Dedifferentiated amniotic fluid mesenchymal stem cell (primary cell): ENCODE measurements at regions not wholly inside any gene's neighbourhood (a gene's known extent, or its start where the extent isn't known, plus 50 kb on each side); places are given as distances from the start of the nearest gene placed in this dataset.
"Not testable (repeated sequence)": the region's sequence is repeated elsewhere in the genome, so short reads cannot be mapped to it uniquely, and the experiment has no call there.

Experiments used
- DNase-seq: peaks from one replicate; pipeline ENCODE4 v3.0.0-alpha.2; 2016; ENCODE audit errors: extremely low spot score

DNA sequence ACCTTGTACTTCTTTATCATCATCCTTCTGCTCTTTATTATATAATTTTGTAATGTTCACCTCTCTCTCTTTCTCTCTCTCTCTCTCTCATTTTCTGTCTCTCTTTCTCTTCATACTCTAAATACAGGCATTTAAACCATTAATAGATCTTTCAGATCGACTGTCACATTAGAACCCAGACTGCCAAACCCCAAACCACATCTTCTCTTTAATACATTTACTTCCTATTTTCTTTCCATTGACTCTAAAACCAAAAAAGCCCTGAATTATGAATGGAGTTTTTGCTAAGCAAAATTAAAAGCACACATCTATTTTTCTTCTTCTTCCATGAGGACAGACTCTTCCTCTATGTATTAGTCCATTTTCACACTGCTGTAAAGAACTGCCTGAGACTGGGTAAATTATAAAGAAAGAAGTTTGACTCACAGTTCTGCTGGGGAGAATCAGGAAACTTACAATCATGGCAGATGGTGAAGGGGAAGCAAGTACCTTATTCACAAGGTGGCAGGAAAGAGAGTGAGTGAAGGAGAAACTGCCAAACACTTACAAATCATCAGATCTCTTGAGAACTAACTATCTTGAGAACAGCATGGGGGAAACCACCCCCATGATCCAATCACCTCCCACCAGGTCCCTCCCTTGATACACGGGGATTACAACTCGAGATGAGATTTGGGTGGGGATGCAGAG lies 272.7 kb upstream of the MGMT start:
- no peak for DNase-seq

DNA sequence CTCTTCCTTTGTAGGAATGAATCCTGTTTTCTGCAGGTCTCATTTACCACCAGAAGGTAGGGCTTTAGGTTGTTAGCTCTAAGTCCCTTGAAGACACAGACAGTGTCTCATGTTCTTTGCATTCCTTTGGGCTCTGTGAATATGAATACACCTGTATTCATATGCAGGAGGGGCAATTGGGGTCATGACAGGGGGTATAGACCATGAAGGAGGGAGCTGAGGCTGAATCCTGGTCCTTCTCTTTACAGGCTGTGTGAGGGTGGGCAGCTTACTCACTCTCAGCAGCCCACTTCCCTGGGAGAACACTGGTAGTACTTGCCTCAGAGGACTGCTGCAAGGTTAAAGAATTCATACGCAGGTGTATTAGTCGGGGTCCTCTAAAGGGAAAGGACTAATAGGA lies 267.2 kb upstream of the MGMT start:
- DNase-seq = no peak

- DNase-seq = no peak
These were observed 263.2 kb upstream of the MGMT start for GRCh38 chr10:129203819-129204218.

GRCh38 chr10:129207297-129207696 lies 259.7 kb upstream of the MGMT start:
- DNase-seq = no peak

DNA sequence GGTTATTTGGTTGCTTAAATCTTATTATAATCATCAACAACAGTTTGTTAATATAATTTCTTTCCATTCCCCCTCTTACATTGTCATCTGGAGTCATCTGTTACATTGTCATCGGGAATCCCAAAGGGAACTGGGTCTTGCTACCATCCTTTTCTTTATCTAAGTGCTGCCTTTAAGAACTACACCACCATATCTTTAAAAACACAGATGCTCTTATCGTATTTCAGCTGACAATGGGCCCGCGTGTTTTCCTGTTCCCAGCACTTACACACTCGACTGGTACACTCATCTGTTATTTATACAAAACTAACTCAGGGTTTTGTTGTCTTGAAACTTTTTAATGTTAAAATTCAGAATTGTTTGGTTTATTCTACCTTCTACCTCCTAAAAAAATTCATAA lies 256.2 kb upstream of the MGMT start:
- DNase-seq = no peak

DNA sequence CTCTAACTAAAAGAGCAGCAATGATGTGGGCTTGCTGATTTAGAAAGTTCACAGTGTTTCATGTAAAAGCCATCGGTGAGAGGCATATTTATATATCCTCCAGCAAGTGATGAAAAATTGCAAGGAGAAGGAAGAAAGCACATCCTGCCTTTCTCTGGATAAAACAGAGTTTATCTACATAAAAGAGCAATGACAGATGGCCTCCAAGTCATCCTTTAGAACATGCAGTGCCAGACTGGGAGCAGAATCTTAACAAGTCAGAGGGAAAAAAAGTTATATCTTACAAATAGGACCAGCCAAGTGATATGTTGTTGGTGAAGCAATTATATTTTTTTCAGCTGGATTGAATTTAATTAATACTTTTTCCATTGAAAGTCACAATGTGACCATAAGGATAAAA lies 253.8 kb upstream of the MGMT start:
- no peak for DNase-seq

- not testable (repeated sequence) for DNase-seq
These were observed 253.0 kb upstream of the MGMT start for GRCh38 chr10:129213996-129214395.

DNA sequence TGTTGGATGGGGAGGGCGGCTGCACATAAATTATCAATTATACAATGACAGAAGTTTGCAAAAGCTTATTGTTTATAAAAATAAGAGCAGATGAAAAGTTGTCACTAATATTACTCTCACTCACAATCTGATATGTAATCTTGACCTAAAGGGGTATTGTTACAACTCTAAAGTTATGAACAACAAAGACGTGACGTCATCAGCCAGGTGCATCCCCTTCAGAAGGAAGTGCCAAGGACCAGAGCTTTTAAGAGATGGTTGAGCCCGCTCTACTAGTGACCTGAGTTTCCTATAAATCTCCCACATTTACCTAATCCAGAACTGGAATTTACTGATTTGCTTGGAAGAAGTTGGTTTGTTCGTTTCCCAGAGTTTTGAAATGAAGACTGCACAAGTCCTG lies 247.7 kb upstream of the MGMT start:
- DNase-seq = no peak

GRCh38 chr10:129222436-129222835 lies 244.6 kb upstream of the MGMT start:
- no peak for DNase-seq

GRCh38 chr10:129223363-129223762 lies 243.7 kb upstream of the MGMT start:
- DNase-seq = no peak

GRCh38 chr10:129224065-129224464 lies 243.0 kb upstream of the MGMT start:
- no peak for DNase-seq

GRCh38 chr10:129231821-129232220 lies 235.2 kb upstream of the MGMT start:
- no peak for DNase-seq

GRCh38 chr10:129233351-129234148 lies 233.5 kb upstream of the MGMT start:
- no peak for DNase-seq

DNA sequence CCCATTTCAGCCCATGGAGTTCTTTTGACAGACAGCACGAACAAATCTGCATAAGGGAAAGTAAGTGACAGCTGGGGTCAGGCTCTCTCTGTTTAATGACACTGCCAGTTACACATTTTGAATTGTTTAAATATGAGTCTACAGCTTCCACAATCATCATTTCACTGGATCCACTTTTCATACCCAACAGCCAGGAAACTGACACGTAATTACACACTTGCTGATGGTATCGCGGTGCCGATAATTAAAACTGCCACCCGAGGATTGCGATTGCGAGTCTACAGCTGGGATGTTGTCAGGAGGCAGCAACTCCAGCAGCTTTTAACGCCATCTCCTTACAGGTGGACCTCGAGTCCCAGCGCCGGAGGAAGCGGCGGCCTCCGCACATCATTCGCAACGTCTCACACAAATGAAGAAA lies 230.8 kb upstream of the MGMT start:
- DNase-seq = no peak

DNA sequence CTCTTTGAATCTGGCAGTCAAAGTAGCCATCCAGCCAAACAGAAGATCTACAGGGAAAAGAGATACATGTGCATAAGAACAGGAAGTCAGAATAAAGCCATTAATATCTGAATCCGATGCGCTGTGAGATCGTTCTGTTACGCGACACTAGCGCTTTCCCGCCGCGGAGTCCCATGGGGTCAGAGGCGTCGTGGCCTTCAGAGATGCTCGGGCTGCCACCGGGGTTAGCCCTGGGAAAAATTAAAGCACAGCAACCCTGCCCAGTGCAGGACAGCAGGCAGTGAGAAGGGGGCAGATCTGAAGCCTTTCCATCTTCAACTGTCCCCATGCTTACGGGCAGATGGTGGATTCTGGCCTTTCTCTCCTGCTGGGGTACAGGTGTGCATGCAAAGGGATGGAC lies 225.6 kb upstream of the MGMT start:
- DNase-seq = no peak

DNA sequence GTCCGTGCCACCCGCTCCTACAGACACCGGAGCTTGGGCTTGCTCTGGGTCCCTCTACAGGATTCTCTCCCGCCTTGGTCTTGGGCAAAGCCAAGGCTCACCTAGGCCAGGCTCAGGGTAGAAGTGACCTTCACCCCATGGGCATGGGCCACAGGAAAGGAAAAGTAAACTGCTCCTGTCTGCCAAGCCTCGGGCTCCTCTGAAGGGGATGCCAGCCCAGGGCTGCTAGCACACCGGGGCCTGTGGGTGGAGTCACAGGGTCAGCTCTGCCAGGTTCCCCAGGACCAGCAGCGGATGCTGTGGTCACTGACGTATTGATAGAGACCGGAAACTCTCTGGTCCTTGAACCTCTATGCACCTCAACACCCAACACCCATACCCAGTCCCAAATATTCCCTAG lies 222.7 kb upstream of the MGMT start:
- no peak for DNase-seq

DNA sequence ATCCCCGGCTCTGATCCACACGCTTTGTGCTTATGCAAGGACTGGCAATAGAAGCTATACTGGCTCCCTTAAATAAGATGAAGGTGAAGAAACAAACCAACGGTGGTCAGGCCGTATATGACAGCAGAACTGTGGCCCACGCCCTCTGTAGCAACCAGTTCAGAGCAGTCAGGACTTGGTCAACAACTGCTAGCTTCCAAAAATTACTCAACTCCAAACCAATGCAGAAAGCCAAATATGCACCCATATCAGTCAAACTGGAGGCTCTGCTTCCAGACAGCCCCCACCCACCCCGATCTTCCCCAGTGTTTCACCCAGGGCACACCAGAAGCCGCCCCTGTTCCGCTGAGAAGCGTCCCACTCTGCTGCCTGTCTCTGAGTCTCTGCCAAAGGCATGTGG lies 222.3 kb upstream of the MGMT start:
- DNase-seq = no peak

GRCh38 chr10:129253161-129253864 lies 213.7 kb upstream of the MGMT start:
- DNase-seq = no peak

GRCh38 chr10:129253865-129254179 lies 213.2 kb upstream of the MGMT start:
- no peak for DNase-seq

GRCh38 chr10:129258283-129258923 lies 208.6 kb upstream of the MGMT start:
- no peak for DNase-seq

- no peak for DNase-seq
These were observed 207.8 kb upstream of the MGMT start for GRCh38 chr10:129259128-129259815.

DNA sequence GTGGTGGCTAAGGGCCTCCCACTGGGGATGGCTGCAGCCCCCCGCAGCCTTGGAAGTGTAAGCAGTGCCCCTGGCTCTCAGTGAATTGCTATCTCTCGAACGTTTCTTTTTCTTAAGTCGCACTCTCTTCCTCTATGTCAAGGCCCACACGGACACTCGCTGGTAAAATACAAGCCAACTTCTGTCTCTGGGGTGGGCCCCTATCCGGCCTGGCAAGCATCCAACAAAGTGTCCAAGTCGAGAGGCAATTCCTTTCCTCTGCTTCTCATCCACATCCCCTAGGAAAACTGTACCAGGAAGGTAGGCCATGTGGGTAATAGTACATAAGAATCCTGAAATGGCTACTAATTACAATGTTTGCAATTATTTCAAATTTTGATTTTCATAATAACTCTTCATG lies 194.9 kb upstream of the MGMT start:
- no peak for DNase-seq
